Parathyroid adenoma (tissue), 2 donors: ENCODE measurements at regions not wholly inside any gene's neighbourhood (a gene's known extent, or its start where the extent isn't known, plus 50 kb on each side); places are given as distances from the start of the nearest gene placed in this dataset.

Source experiments
- H2AFZ ChIP-seq: fragments of 300-600 bp; sonication (generic); one replicate; pipeline ENCODE4 v1.7.0; 2017; ENCODE audit warnings: antibody characterized with exemption, mild to moderate bottlenecking
- H3K27ac ChIP-seq: fragments of 300-600 bp; sonication (generic); one replicate; pipeline ENCODE4 v1.7.0; 2017
- H3K27me3 ChIP-seq: fragments of 300-600 bp; sonication (generic); one replicate; pipeline ENCODE4 v1.7.0; 2017; ENCODE audit warnings: low read length; ENCODE audit not compliant: control insufficient read depth, insufficient read depth
- H3K36me3 ChIP-seq: fragments of 300-600 bp; sonication (generic); one replicate; pipeline ENCODE4 v1.7.0; 2017; ENCODE audit warnings: low read length; ENCODE audit not compliant: control insufficient read depth, insufficient read depth
- H3K4me1 ChIP-seq: fragments of 300-600 bp; sonication (generic); one replicate; pipeline ENCODE4 v1.7.0; 2017; ENCODE audit warnings: control low read depth
- H3K4me2 ChIP-seq: fragments of 300-600 bp; sonication (generic); one replicate; pipeline ENCODE4 v1.7.0; 2017; ENCODE audit warnings: low read length
- H3K4me3 ChIP-seq: fragments of 300-600 bp; sonication (generic); one replicate; pipeline ENCODE4 v1.7.0; 2017; ENCODE audit warnings: low read depth, low read length
- H3K79me2 ChIP-seq: fragments of 300-600 bp; sonication (generic); one replicate; pipeline ENCODE4 v1.7.0; 2017; ENCODE audit warnings: control low read depth
- H3K9ac ChIP-seq: fragments of 300-600 bp; sonication (generic); one replicate; pipeline ENCODE4 v1.7.0; 2017; ENCODE audit warnings: mild to moderate bottlenecking
- H3K9me3 ChIP-seq: fragments of 300-600 bp; sonication (generic); one replicate; pipeline ENCODE4 v1.7.0; 2017; ENCODE audit warnings: low read length; ENCODE audit not compliant: control insufficient read depth
- TF ChIP-seq, protein P1 (sequence below): fragments of 300-600 bp; sonication (generic); IDR thresholded peaks from one replicate; pipeline ENCODE4 v1.7.0; 2017; ENCODE audit warnings: antibody characterized with exemption, mild to moderate bottlenecking
- donor health status: primary hyperparathyroidism.

- no peak overlapping the region for H3K4me2 ChIP-seq
- H3K27ac ChIP-seq, result no peak overlapping the region
- H3K4me1 ChIP-seq, result no peaks in the 10 kb centered on the region
- no peak overlapping the region for H3K9ac ChIP-seq
- H2AFZ ChIP-seq, result no peak overlapping the region
- H3K36me3 ChIP-seq, result no peaks in the 10 kb centered on the region
- H3K9me3 ChIP-seq, result no peaks in the 10 kb centered on the region
- no peak overlapping the region for H3K4me3 ChIP-seq
- H3K79me2 ChIP-seq, result no peaks in the 10 kb centered on the region
- no peaks in the 10 kb centered on the region for H3K27me3 ChIP-seq
- TF ChIP-seq, protein P1, sequence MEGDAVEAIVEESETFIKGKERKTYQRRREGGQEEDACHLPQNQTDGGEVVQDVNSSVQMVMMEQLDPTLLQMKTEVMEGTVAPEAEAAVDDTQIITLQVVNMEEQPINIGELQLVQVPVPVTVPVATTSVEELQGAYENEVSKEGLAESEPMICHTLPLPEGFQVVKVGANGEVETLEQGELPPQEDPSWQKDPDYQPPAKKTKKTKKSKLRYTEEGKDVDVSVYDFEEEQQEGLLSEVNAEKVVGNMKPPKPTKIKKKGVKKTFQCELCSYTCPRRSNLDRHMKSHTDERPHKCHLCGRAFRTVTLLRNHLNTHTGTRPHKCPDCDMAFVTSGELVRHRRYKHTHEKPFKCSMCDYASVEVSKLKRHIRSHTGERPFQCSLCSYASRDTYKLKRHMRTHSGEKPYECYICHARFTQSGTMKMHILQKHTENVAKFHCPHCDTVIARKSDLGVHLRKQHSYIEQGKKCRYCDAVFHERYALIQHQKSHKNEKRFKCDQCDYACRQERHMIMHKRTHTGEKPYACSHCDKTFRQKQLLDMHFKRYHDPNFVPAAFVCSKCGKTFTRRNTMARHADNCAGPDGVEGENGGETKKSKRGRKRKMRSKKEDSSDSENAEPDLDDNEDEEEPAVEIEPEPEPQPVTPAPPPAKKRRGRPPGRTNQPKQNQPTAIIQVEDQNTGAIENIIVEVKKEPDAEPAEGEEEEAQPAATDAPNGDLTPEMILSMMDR, result no peak
Observed at GRCh38 chr2:81870119-81870518, 1565.6 kb upstream of the LRRTM1 start.

- H3K27me3 ChIP-seq, result no peaks in the 10 kb centered on the region
- no peaks in the 10 kb centered on the region for H3K79me2 ChIP-seq
- H3K4me3 ChIP-seq, result no peak overlapping the region
- no peak overlapping the region for H3K4me2 ChIP-seq
- TF ChIP-seq, protein P1, result no peak
- no peaks in the 10 kb centered on the region for H3K9me3 ChIP-seq
- H3K4me1 ChIP-seq, result no peaks in the 10 kb centered on the region
- H3K27ac ChIP-seq, result no peak overlapping the region
- H2AFZ ChIP-seq, result no peak overlapping the region
- no peak overlapping the region for H3K9ac ChIP-seq
- no peaks in the 10 kb centered on the region for H3K36me3 ChIP-seq
Observed at GRCh38 chr2:81858998-81859397, 1554.4 kb upstream of the LRRTM1 start.

DNA sequence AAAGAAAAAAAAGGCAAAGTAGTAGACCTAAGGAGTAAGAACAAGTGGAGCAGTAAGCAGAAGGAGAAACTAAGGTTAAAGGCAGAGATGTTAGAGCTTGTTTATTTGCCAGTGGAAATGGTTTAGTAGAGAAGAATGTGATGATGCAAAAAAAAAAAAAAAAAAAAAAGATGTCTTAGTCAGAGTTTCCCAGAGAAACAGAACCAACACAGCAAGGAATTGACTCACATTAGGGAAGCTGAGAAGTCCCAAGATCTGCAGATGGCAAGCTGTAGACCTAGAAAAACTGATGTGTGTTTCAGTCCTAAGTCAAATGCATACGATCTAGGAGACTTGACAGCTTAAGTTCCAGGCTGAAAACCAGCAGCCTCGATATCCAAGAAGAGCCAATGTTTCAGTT is 1548.8 kb upstream of the LRRTM1 start:
- H2AFZ ChIP-seq, result no peak overlapping the region
- no peak overlapping the region for H3K27ac ChIP-seq
- no peaks in the 10 kb centered on the region for H3K9me3 ChIP-seq
- H3K4me1 ChIP-seq, result no peaks in the 10 kb centered on the region
- no peaks in the 10 kb centered on the region for H3K79me2 ChIP-seq
- H3K9ac ChIP-seq, result no peak overlapping the region
- no peaks in the 10 kb centered on the region for H3K27me3 ChIP-seq
- no peak overlapping the region for H3K4me2 ChIP-seq
- no peaks in the 10 kb centered on the region for H3K36me3 ChIP-seq
- TF ChIP-seq, protein P1, result no peak
- no peak overlapping the region for H3K4me3 ChIP-seq

DNA sequence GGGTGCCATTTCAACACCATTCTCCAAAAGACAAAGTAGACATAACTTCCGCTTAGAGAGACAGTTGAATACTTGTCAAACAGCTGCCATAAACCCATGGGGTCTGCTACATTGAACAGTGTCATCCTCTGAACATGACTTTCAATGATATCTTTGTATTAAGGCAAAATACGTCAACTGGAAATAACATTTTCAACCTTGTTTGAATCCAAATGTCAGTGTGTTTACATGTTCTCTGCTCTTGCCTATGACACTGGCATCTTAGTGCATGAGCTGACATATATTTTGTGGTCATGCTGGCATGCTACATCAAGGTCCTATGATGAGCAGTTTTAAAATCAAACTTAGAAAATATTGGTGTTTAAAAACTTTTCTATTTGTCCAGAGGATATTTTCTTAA is 1548.1 kb upstream of the LRRTM1 start:
- Histone ChIP-seq H3K9me3 (no peaks in the 10 kb centered on the region), H3K4me2 (no peak overlapping the region), H3K79me2 (no peaks in the 10 kb centered on the region), H3K4me3 (no peak overlapping the region), H3K4me1 (no peaks in the 10 kb centered on the region), H3K9ac (no peak overlapping the region), H3K36me3 (no peaks in the 10 kb centered on the region), H3K27ac (no peak overlapping the region), H2AFZ (no peak overlapping the region), H3K27me3 (no peaks in the 10 kb centered on the region)
- TF ChIP-seq, protein P1, result no peak

DNA sequence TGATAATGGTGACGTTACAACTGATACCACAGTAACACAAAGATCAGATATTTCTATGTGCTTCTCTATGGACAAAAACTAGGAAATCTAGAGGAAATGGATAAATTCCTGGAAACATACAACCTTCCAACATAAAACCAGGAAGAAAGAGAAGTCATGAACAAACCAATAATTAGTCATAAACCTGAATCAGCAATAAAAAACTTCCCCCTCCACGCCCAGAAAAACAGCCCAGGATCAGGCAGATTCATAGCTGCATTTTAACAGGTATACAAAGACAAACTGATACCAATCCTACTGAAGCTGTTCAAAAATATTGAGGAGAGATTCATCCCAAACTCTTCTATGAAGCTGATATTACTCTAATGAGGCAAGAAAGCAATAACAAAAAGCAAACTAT is 1535.2 kb upstream of the LRRTM1 start:
- no peak overlapping the region for H3K9ac ChIP-seq
- no peaks in the 10 kb centered on the region for H3K9me3 ChIP-seq
- no peak overlapping the region for H3K4me3 ChIP-seq
- no peaks in the 10 kb centered on the region for H3K27me3 ChIP-seq
- H3K27ac ChIP-seq, result no peak overlapping the region
- H3K4me2 ChIP-seq, result no peak overlapping the region
- no peaks in the 10 kb centered on the region for H3K79me2 ChIP-seq
- no peaks in the 10 kb centered on the region for H3K36me3 ChIP-seq
- TF ChIP-seq, protein P1, result no peak
- no peaks in the 10 kb centered on the region for H3K4me1 ChIP-seq
- H2AFZ ChIP-seq, result no peak overlapping the region
